ENCODE measurements at regions not wholly inside any gene's neighbourhood (a gene's known extent, or its start where the extent isn't known, plus 50 kb on each side); places are given as distances from the start of the nearest gene placed in this dataset.

- no peak for FAIRE-seq
- no peaks in the 10 kb centered on the region for H3K9me3 ChIP-seq
- no peaks in the 10 kb centered on the region for H3K4me1 ChIP-seq
- no peak overlapping the region for H3K27ac ChIP-seq
- no peaks in the 10 kb centered on the region for H3K36me3 ChIP-seq
- no peak overlapping the region for H3K4me3 ChIP-seq
- no peak for ATAC-seq
- H3K27me3 ChIP-seq: no peaks in the 10 kb centered on the region
- 22 to 30% methylated on average over 2 of the region's 2 CpGs for WGBS, 2 donors
- TF ChIP-seq, protein P1, sequence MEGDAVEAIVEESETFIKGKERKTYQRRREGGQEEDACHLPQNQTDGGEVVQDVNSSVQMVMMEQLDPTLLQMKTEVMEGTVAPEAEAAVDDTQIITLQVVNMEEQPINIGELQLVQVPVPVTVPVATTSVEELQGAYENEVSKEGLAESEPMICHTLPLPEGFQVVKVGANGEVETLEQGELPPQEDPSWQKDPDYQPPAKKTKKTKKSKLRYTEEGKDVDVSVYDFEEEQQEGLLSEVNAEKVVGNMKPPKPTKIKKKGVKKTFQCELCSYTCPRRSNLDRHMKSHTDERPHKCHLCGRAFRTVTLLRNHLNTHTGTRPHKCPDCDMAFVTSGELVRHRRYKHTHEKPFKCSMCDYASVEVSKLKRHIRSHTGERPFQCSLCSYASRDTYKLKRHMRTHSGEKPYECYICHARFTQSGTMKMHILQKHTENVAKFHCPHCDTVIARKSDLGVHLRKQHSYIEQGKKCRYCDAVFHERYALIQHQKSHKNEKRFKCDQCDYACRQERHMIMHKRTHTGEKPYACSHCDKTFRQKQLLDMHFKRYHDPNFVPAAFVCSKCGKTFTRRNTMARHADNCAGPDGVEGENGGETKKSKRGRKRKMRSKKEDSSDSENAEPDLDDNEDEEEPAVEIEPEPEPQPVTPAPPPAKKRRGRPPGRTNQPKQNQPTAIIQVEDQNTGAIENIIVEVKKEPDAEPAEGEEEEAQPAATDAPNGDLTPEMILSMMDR (IDR thresholded peaks at IDR 0.05): no peak
- DNase-seq: no peak
- intact Hi-C loops (cut with DNase I): loop anchor here in 2 of 3 donors (5.0 to 10.0 kb wide), 2 partner anchors 146 to 148 kb away; no protein-coding TSS in a partner anchor
Observed at GRCh38 chr7:131652934-131653333, 96.5 kb upstream of the PODXL start.

DNA sequence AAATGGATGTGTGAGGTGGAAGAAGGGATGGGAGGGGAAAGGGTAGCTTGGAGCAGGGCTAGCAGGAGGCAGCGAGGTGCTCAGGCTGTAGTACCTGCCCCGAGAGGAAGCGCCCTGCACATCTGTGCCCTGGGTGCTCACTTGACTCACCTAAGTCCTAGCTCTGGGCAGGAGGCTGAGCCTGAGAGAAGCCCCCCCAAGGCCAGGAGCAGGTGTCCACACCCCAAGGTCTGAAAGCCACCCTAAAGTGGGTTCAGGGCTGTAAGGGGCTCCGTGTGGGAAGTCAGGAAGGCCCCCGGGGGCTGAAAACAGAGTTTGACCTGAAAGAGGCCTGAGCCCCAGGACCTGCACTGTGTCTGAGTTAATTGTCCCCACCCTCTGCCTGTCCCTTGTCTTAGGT, 95.8 kb upstream of the PODXL start:
- no peak overlapping the region for H3K4me3 ChIP-seq
- intact Hi-C loops (cut with DNase I): loop anchor here in 2 of 3 donors (5.0 to 10.0 kb wide), 2 partner anchors 145 to 147 kb away; no protein-coding TSS in a partner anchor
- WGBS, 2 donors: 89 to 95% methylated on average over 5 of the region's 5 CpGs
- H3K27me3 ChIP-seq: no peaks in the 10 kb centered on the region
- H3K4me1 ChIP-seq: no peaks in the 10 kb centered on the region
- no peak for ATAC-seq
- H3K9me3 ChIP-seq: no peaks in the 10 kb centered on the region
- no peak overlapping the region for H3K27ac ChIP-seq
- H3K36me3 ChIP-seq: no peaks in the 10 kb centered on the region
- no peak for FAIRE-seq
- TF ChIP-seq, protein P1 (IDR thresholded peaks at IDR 0.05): no peak
- no peak for DNase-seq

GRCh38 chr7:131649879-131650278, 93.5 kb upstream of the PODXL start:
- ATAC-seq (no peak), DNase-seq (no peak), FAIRE-seq (no peak)
- TF ChIP-seq, protein P1 (IDR thresholded peaks at IDR 0.05): no peak
- 82 to 88% methylated on average over 13 of the region's 13 CpGs for WGBS, 2 donors
- Histone ChIP-seq H3K27me3 (no peaks in the 10 kb centered on the region), H3K4me1 (no peaks in the 10 kb centered on the region), H3K9me3 (no peaks in the 10 kb centered on the region), H3K27ac (no peak overlapping the region), H3K4me3 (no peak overlapping the region), H3K36me3 (no peaks in the 10 kb centered on the region)
- intact Hi-C loops (cut with DNase I): loop anchor here in 2 of 3 donors (5.0 to 10.0 kb wide), 2 partner anchors 143 to 145 kb away; no protein-coding TSS in a partner anchor

GRCh38 chr7:131649003-131649541, 92.6 kb upstream of the PODXL start:
- DNase-seq (no peak), ATAC-seq (no peak), FAIRE-seq (no peak)
- Histone ChIP-seq H3K36me3 (no peaks in the 10 kb centered on the region), H3K4me3 (no peak overlapping the region), H3K27ac (no peak overlapping the region), H3K9me3 (no peaks in the 10 kb centered on the region), H3K4me1 (no peaks in the 10 kb centered on the region), H3K27me3 (no peaks in the 10 kb centered on the region)
- intact Hi-C loops (cut with DNase I): no loop called here
- WGBS, 2 donors: 60 to 66% methylated on average over 5 of the region's 5 CpGs
- TF ChIP-seq, protein P1 (IDR thresholded peaks at IDR 0.05): no peak

DNA sequence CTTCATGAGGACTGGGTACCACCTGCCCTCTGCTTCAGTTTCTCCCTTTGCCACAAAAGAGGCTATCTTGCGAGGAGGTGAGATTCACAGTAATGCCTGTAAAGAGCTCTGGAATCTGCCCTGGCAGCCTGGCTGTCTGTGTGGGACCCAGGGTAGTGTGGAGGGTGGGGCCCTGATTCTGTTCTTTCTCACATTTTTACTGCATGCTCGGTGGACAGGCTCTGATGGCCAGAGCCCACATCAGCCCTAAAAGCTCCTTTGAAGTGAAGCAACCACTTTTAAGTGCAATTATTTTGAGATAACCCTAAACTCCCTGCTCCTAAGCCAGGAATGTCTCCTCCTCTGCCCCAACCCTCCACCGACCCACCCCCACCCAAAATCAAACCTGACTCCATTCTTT, 92.1 kb upstream of the PODXL start:
- H3K9me3 ChIP-seq: no peaks in the 10 kb centered on the region
- H3K27me3 ChIP-seq: no peaks in the 10 kb centered on the region
- no peak for ATAC-seq
- no peak overlapping the region for H3K4me3 ChIP-seq
- intact Hi-C loops (cut with DNase I): no loop called here
- WGBS, 2 donors: 64 to 67% methylated on average over 3 of the region's 3 CpGs
- FAIRE-seq: no peak
- no peaks in the 10 kb centered on the region for H3K36me3 ChIP-seq
- no peaks in the 10 kb centered on the region for H3K4me1 ChIP-seq
- no peak for DNase-seq
- H3K27ac ChIP-seq: no peak overlapping the region
- TF ChIP-seq, protein P1 (IDR thresholded peaks at IDR 0.05): no peak

Data from pancreas (tissue), 10 donors.